ENCODE measurements at regions not wholly inside any gene's neighbourhood (a gene's known extent, or its start where the extent isn't known, plus 50 kb on each side); places are given as distances from the start of the nearest gene placed in this dataset.

GRCh38 chr1:217982331-217983050, 302.6 kb upstream of the RRP15 start:
- Histone ChIP-seq H2AFZ (no peak overlapping the region), H3F3A (ENCODE audit: insufficient read depth, low read depth) (no peaks in the 10 kb centered on the region), H3K36me3 (ENCODE audit: low read depth) (no peaks in the 10 kb centered on the region), H3K27me3 (ENCODE audit: insufficient read depth, low read depth) (no peaks in the 10 kb centered on the region), H3K27ac (no peak overlapping the region), H3K79me2 (ENCODE audit: low read depth) (no peaks in the 10 kb centered on the region), H3K4me3 (no peak overlapping the region), H3K9me2 (ENCODE audit: insufficient read depth) (no peaks in the 10 kb centered on the region), H3K4me1 (replicated peaks; ENCODE audit: insufficient read depth) (no peaks in the 10 kb centered on the region), H3K9me3 (ENCODE audit: insufficient read depth, low read depth) (no peaks in the 10 kb centered on the region), H4K20me1 (ENCODE audit: insufficient read depth) (no peaks in the 10 kb centered on the region), H3K4me2 (no peak overlapping the region)
- intact Hi-C loops (cut with micrococcal nuclease; ENCODE audit: unreplicated experiment) = no loop called here
- DNase-seq = no peak
- ChIA-PET POLR2A (ENCODE audit: unreplicated experiment) (no interaction called here), CTCF (no interaction called here)
- TF ChIP-seq CTCF (conservative IDR thresholded peaks at IDR 0.05) (no peak), EZH2 (IDR thresholded peaks at IDR 0.05; ENCODE audit: low read depth) (no peak)
- BruUV-seq (replicated peaks) = no TSS peak

GRCh38 chr1:217983051-217983375, 302.1 kb upstream of the RRP15 start:
- no peaks in the 10 kb centered on the region for H3K79me2 ChIP-seq (ENCODE audit: low read depth)
- H3F3A ChIP-seq (ENCODE audit: insufficient read depth, low read depth) = no peaks in the 10 kb centered on the region
- no peaks in the 10 kb centered on the region for H3K27me3 ChIP-seq (ENCODE audit: insufficient read depth, low read depth)
- H2AFZ ChIP-seq = no peak overlapping the region
- intact Hi-C loops (cut with micrococcal nuclease; ENCODE audit: unreplicated experiment) = no loop called here
- H3K9me3 ChIP-seq (ENCODE audit: insufficient read depth, low read depth) = no peaks in the 10 kb centered on the region
- no peaks in the 10 kb centered on the region for H3K9me2 ChIP-seq (ENCODE audit: insufficient read depth)
- H3K4me2 ChIP-seq = no peak overlapping the region
- no peaks in the 10 kb centered on the region for H3K36me3 ChIP-seq (ENCODE audit: low read depth)
- H3K4me1 ChIP-seq (replicated peaks; ENCODE audit: insufficient read depth) = no peaks in the 10 kb centered on the region
- BruUV-seq (replicated peaks) = no TSS peak
- H3K27ac ChIP-seq = no peak overlapping the region
- DNase-seq = no peak
- no peak overlapping the region for H3K4me3 ChIP-seq
- no peaks in the 10 kb centered on the region for H4K20me1 ChIP-seq (ENCODE audit: insufficient read depth)
- CTCF ChIA-PET = no interaction called here
- TF ChIP-seq CTCF (conservative IDR thresholded peaks at IDR 0.05) (no peak), EZH2 (IDR thresholded peaks at IDR 0.05; ENCODE audit: low read depth) (no peak)
- POLR2A ChIA-PET (ENCODE audit: unreplicated experiment) = no interaction called here

GRCh38 chr1:217985641-217986040, 299.5 kb upstream of the RRP15 start:
- Histone ChIP-seq H3K9me2 (ENCODE audit: insufficient read depth) (no peaks in the 10 kb centered on the region), H2AFZ (no peak overlapping the region), H3K36me3 (ENCODE audit: low read depth) (no peaks in the 10 kb centered on the region), H3K27ac (no peak overlapping the region), H3K4me1 (replicated peaks; ENCODE audit: insufficient read depth) (no peaks in the 10 kb centered on the region), H3K4me3 (no peak overlapping the region), H4K20me1 (ENCODE audit: insufficient read depth) (no peaks in the 10 kb centered on the region), H3K79me2 (ENCODE audit: low read depth) (no peaks in the 10 kb centered on the region), H3K27me3 (ENCODE audit: insufficient read depth, low read depth) (no peaks in the 10 kb centered on the region), H3F3A (ENCODE audit: insufficient read depth, low read depth) (no peaks in the 10 kb centered on the region), H3K9me3 (ENCODE audit: insufficient read depth, low read depth) (no peaks in the 10 kb centered on the region), H3K4me2 (no peak overlapping the region)
- TF ChIP-seq CTCF (conservative IDR thresholded peaks at IDR 0.05) (no peak), EZH2 (IDR thresholded peaks at IDR 0.05; ENCODE audit: low read depth) (no peak)
- no peak for DNase-seq
- ChIA-PET CTCF (no interaction called here), POLR2A (ENCODE audit: unreplicated experiment) (no interaction called here)
- intact Hi-C loops (cut with micrococcal nuclease; ENCODE audit: unreplicated experiment) = no loop called here
- BruUV-seq (replicated peaks) = no TSS peak

Data from PC-9 (cell line).